ENCODE measurements at regions not wholly inside any gene's neighbourhood (a gene's known extent, or its start where the extent isn't known, plus 50 kb on each side); places are given as distances from the start of the nearest gene placed in this dataset.

GRCh38 chr16:76913046-76913445, 277.9 kb upstream of the MON1B start:
- DNase-seq = no peak

GRCh38 chr16:76926042-76926441, 264.9 kb upstream of the MON1B start:
- DNase-seq = no peak

- DNase-seq = no peak
Measured at GRCh38 chr16:76926595-76926994, 264.4 kb upstream of the MON1B start.

- DNase-seq = no peak
Measured at GRCh38 chr16:76931186-76931585, 259.8 kb upstream of the MON1B start.

- DNase-seq = no peak
Measured at GRCh38 chr16:76932541-76933211, 258.3 kb upstream of the MON1B start.

GRCh38 chr16:76940251-76940650, 250.7 kb upstream of the MON1B start:
- no peak for DNase-seq

- no peak for DNase-seq
Measured at GRCh38 chr16:76941113-76941512, 249.9 kb upstream of the MON1B start.

GRCh38 chr16:76942089-76942488, 248.9 kb upstream of the MON1B start:
- no peak for DNase-seq

- DNase-seq = no peak
Measured at GRCh38 chr16:76943921-76944320, 247.1 kb upstream of the MON1B start.

GRCh38 chr16:76946879-76947278, 244.1 kb upstream of the MON1B start:
- DNase-seq = peak in 1 of 2 experiments; percentile 79

GRCh38 chr16:76947749-76948148, 243.2 kb upstream of the MON1B start:
- no peak for DNase-seq

GRCh38 chr16:76955629-76956028, 235.4 kb upstream of the MON1B start:
- DNase-seq = no peak

- no peak for DNase-seq
Measured at GRCh38 chr16:76956394-76956793, 234.6 kb upstream of the MON1B start.

- no peak for DNase-seq
Measured at GRCh38 chr16:76956841-76957240, 234.1 kb upstream of the MON1B start.

- DNase-seq = no peak
Measured at GRCh38 chr16:76959166-76959565, 231.8 kb upstream of the MON1B start.

- DNase-seq = no peak
Measured at GRCh38 chr16:76963614-76964315, 227.2 kb upstream of the MON1B start.

GRCh38 chr16:76964464-76965154, 226.4 kb upstream of the MON1B start:
- no peak for DNase-seq

- DNase-seq = no peak
Measured at GRCh38 chr16:76970087-76970744, 220.8 kb upstream of the MON1B start.

GRCh38 chr16:76970745-76971099, 220.3 kb upstream of the MON1B start:
- no peak for DNase-seq

- no peak for DNase-seq
Measured at GRCh38 chr16:76976101-76976500, 214.9 kb upstream of the MON1B start.

GRCh38 chr16:76976756-76977155, 214.2 kb upstream of the MON1B start:
- no peak for DNase-seq

GRCh38 chr16:76984196-76984595, 206.8 kb upstream of the MON1B start:
- no peak for DNase-seq

- no peak for DNase-seq
Measured at GRCh38 chr16:76985392-76986045, 205.5 kb upstream of the MON1B start.

Data from SW 1271 (cell line).